Middle frontal gyrus (tissue), 1 donor: ENCODE measurements at regions not wholly inside any gene's neighbourhood (a gene's known extent, or its start where the extent isn't known, plus 50 kb on each side); places are given as distances from the start of the nearest gene placed in this dataset.

Experiments
- DNase-seq: peaks from one replicate; pipeline ENCODE4 v3.0.0-alpha.2; 2015; ENCODE audit warnings: low spot score; ENCODE audit errors: extremely low spot score

DNA sequence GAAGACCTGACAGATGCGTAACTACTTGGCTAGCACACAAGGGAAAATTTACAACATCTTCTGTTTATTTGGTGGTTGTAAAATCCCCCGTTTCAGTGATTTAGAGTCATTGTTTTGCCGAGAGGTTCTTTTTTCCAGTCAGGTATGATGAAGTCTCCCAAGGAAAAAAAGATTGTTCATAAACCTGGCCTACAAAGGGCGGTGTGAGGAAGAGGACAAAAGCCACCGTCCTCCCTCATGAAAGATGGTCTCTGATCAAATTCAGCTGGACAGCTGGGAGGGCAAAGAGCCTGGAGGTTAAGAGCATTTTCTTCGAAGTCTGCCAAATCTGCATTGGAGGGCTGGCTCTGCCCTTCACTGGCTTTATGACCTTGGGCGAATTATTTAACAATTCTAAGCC is 419.9 kb downstream of the HAPSTR1 start:
- DNase-seq: no peak

DNA sequence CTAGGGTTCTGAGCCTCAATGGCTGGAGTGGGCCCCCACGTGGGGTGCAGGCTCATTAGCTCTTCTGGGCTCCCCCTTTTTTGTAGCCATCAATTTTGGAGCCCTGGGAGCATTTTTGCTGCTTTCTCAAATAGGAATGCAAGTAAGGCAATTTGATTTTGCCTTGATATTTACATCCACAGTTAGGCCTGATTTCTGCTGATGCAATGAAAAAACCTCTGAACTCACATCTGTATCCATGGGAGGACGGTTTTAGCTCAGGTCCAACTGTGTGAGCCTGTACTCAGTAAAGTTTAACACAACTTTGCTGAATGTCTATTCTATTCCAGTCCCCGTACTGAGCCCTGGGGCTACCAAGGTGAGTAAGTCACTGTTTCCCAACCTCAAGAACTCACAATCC is 425.0 kb downstream of the HAPSTR1 start:
- DNase-seq: no peak

GRCh38 chr16:9518051-9518450 is 426.6 kb downstream of the HAPSTR1 start:
- no peak for DNase-seq

DNA sequence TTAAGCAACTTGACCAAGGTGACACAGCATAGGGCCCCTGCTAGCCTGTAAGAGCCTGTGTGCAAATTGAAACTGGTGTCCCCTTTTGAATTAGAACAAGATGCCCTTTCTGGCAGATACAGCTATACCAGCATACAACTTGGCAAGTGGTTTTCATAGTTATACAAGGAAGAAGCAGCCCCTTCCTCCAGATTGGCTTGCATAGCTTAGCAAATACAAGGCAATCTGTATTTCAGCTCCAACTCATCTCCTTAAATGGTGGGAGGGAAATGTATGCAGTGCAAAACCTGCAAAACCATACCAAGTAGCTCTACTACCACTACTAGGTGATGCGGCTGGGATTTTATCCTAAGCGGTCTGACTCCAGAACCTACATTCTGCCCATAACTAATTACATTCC is 427.1 kb downstream of the HAPSTR1 start:
- no peak for DNase-seq

- no peak for DNase-seq
These were observed 430.4 kb downstream of the HAPSTR1 start for GRCh38 chr16:9521749-9522370.

DNA sequence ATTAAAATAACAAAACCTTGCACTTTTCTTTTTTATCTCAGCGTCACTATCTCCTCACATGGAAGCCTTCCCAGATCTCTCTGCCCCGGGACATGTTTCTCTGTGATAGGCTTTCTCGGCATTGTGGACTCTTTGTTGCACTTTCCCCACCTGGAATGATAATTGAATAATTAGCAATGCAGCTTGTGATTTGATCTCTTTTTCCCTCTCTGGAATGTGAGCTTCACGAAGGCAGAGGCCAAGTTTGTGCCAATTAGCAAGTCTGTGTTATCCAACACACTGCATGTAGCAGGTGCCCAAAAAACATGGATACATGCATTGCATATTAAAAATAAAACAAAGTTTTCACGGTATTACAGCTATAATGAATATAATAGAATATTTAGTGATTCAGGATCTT is 431.2 kb downstream of the HAPSTR1 start:
- no peak for DNase-seq

DNA sequence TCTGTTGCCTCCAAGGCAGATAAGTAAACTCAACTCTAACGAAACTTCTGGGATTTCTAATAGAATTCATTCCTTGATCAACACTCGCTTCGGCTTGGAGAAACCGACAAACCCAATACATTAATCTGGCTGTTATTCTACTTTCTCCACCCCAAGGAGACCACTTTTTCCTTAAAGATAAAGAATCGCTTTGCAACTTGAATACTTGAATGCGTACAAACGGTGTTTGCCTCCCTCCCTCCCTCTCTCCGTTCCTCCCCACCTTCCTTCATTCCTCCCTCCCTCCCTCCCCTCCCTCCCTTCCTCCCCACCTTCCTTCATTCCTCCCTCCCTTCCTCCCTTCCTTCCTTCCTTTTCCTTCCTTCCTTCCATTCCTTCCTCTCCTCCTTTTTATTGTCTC is 432.6 kb downstream of the HAPSTR1 start:
- DNase-seq: no peak

DNA sequence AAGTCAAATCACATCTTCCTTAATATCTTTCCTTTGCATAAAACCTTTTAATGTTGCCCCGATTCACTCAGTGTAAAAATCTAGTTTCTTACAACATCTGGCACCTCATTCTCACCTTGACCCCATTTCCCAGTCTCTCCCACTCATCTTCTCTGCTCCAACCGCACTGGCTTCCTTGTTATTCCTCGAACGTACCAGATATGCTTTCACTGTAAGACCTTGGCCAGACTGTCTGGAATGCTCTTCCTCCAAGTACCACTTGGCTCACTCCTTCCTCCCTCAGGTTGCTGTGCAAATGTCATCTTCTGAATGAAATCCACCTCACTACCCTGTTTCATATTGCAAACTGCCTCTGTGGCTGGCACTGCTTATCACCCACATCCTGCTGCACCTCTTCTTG is 433.6 kb downstream of the HAPSTR1 start:
- no peak for DNase-seq

- no peak for DNase-seq
These were observed 435.3 kb downstream of the HAPSTR1 start for GRCh38 chr16:9526791-9527190.

- no peak for DNase-seq
These were observed 436.5 kb downstream of the HAPSTR1 start for GRCh38 chr16:9527976-9528375.

DNA sequence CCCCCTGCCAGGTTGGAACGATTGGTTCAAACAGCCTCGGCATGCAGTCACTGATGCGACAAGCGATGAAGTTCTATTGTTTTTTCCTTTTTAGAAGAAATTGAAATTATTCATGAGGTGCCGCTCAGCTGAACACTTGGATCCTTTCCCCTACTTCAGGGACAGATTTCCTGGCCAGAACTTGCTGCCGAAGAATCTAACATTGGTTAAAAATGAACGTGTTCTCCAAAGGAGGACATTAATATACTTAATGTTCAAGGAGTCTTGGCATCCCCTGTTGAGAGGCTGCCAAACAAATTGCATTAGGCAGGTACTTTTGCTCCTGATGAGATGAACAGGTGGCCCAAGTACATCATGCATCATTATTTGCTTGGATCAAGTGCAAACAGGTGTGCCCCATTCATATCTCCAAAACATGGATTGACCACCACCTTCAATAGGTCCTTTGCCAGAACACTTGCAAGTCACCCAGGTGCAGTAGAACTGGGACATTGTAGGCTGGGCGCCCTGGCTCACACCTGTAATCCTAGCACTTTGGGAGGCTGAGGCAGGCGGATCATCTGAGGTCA is 437.2 kb downstream of the HAPSTR1 start:
- no peak for DNase-seq

DNA sequence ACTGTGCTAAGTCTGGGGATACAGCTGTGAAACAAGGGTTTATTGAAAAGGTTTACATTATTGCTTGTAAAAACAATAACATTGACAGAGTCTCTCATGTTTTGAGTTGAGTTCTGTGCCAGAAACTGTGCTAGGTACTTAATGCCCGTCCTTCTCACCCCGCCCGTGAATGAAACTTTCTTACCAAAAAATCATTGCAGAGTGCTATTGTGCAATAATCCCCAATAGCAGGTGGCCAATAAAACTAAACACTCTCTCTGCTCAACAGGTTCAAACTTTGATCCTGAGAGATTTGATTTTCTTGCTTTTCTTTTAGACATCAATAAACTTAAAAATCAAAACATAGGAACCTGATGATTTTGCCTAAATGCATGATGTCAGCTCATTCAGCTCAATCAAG is 441.6 kb downstream of the HAPSTR1 start:
- no peak for DNase-seq

GRCh38 chr16:9534759-9535158 is 443.3 kb downstream of the HAPSTR1 start:
- DNase-seq: no peak

DNA sequence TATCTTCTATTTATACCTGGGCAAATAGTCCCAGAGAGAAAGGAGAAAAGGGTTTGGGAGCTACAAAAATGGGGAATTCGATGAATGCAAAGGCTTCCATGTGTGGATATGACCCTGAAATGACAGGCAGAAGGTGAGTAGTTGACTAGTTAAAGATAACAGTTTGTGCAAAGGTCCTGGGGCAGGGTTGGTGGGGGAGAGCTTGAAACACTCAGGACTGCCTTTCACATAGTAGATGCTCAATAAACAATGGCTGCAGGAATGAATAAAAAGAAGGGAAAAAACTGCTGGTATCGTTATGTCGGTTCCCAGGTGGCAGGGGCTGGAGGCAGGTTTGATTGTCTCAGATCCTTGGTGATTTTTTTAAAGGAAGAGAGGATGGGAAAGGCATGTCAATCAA is 445.5 kb downstream of the HAPSTR1 start:
- no peak for DNase-seq

DNA sequence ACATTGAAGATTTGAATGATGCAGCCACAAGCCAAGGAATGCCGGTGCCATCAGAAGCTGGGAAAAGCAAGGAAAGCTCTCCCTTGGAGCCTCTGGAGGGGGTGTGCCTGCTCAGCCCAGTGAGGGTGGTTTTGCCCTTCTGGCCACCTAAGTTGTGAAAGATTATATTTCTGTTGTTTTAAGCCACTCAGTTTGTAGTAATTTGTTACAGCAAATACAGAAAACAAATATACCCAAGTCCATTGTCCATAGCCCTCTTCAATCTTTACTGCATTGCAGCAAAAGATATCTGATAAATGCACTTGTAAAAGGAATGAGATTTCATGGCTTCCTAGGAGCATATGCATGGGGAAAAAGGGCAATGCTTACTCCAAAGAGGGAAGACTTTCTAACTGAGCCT is 447.9 kb downstream of the HAPSTR1 start:
- DNase-seq: no peak

DNA sequence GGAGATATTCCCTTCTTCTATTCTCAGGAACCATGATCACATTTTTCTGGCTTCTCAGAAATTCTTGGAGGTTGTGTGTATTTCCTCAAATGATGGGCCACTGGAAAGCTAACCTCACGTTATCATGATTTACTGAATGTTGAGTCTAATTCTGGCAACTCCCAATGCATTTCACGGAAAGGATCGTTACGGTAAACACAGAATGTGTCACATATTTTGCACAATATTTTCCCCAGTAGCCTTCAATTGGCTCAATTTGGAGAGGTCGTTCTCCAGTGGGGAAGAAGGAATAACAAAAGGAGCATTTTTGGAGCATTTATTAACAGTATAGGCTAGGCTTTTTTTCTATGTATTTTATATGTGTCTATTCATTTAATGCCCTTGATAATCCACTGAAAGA is 450.3 kb downstream of the HAPSTR1 start:
- no peak for DNase-seq

DNA sequence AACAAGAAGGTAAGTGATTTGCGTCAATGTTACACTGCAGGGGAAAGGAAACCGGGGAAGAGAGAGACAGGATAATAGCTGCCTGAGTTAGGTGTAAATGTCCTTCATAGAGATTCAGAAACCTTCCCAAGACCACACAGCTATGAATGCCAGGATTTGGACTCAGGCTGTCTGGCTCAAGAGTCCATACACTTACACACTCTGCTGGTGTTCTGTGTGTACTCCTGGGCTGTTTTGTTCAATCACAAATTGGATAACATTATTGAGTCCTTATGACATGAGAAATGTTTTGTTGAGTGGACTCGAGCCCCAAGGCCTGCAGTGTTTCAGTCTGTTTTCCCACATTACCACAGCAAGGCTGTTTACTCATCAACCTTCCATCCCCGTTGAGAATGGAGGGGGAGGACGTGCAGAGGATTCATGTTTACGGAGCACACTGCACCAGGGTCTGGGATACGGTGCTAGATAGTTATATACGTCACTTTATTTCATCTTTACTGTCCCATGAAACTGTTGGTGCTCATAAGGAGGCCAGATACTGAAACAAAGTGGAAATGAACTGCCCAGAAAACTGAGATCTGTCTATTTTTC is 450.8 kb downstream of the HAPSTR1 start:
- DNase-seq: no peak

GRCh38 chr16:9545522-9546437 is 454.3 kb downstream of the HAPSTR1 start:
- DNase-seq: no peak

DNA sequence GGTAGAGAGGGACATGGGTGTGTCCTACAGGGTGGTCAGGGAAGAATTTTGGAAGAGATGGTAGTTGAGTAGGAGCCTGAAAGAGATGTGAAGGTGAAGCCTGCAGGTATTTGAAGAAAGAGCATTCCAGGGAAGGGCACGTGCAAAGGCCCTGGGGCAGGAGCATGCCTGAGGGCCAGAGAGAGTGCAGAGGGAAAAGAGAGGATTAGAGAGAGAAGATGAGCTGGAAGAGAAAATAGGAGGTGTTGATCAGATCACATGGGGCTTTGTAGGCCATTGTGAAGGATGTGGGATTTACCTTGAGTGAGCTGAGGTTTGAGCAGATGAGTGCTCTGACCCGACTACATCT is 455.0 kb downstream of the HAPSTR1 start:
- DNase-seq: no peak

DNA sequence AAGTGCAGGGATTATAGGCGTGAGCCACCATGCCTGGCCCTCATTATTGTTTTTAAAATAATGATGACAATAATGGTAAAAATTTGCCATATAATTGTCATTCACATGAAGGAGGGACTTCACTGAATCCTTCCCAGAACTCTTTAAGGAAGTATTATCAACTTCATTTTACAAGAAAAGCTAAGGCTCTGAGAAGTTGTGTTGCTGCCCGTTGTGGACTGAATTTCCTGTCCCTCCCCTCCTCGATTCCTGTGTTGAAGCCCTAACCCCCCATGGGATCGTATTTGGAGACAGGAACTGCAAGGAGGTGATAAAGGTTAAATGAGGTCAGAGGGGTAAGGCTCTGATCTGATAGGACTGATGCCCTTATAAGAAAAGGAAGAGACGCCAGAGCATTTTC is 458.0 kb downstream of the HAPSTR1 start:
- no peak for DNase-seq

- no peak for DNase-seq
These were observed 463.6 kb downstream of the HAPSTR1 start for GRCh38 chr16:9555051-9555450.

DNA sequence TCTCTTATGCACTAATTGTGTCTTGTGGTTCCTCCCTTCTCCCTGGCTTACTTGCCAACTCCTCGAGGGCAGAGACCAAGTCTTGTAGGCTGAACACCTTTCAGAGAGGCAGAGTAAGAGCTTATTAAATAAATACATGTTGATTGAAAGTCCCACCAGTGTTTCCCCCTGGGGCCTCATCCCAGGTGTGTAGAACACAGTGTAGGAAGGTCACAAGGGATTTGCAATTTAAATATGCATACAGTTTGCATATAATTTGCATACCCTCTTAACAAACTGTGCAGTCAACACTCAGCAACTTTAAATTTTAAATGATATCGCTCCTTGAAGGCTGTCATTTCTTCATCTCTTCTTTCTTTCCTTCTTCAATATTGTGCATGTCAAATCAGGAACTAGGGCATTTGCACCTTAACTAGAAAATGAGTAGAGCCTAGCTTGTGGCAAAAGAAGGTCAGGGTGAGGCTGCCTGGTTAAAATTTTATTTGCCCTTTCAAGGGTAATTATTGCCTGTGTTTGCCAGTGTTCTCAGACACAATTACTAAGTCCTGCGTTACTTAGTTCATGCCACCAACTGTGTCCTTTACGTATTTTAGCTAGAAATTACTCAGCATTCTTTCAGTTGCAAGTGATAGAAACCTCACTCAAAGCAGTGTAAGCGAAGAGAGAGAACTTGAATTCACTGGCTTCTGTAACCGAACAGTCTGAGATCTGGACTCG is 465.7 kb downstream of the HAPSTR1 start:
- no peak for DNase-seq
